ENCODE measurements at regions not wholly inside any gene's neighbourhood (a gene's known extent, or its start where the extent isn't known, plus 50 kb on each side); places are given as distances from the start of the nearest gene placed in this dataset.

GRCh38 chr4:89616382-89616781 lies 220.6 kb downstream of the SNCA start:
- Histone ChIP-seq H3K4me1 (no peaks in the 10 kb centered on the region), H3K4me3 (no peak overlapping the region), H3K27ac (no peak overlapping the region), H3K9me3 (no peaks in the 10 kb centered on the region), H3K27me3 (no peaks in the 10 kb centered on the region), H3K36me3 (no peaks in the 10 kb centered on the region)
- TF ChIP-seq POLR2AphosphoS5 (IDR thresholded peaks at IDR 0.05; ENCODE audit: insufficient read depth in 1 of 2, low read depth in 1 of 2) (no peak), CTCF (IDR thresholded peaks at IDR 0.05) (no peak), POLR2A (IDR thresholded peaks at IDR 0.05) (no peak)
- intact Hi-C loops (cut with DNase I): no loop called here
- no peak for DNase-seq (ENCODE audit: extremely low spot score in 2 of 2)

GRCh38 chr4:89615051-89615450 lies 221.9 kb downstream of the SNCA start:
- intact Hi-C loops (cut with DNase I): no loop called here
- no peaks in the 10 kb centered on the region for H3K4me1 ChIP-seq
- no peaks in the 10 kb centered on the region for H3K36me3 ChIP-seq
- no peaks in the 10 kb centered on the region for H3K9me3 ChIP-seq
- TF ChIP-seq POLR2AphosphoS5 (IDR thresholded peaks at IDR 0.05; ENCODE audit: insufficient read depth in 1 of 2, low read depth in 1 of 2): no peak
- no peak for TF ChIP-seq CTCF (IDR thresholded peaks at IDR 0.05)
- TF ChIP-seq POLR2A (IDR thresholded peaks at IDR 0.05): no peak
- H3K27ac ChIP-seq: no peak overlapping the region
- H3K27me3 ChIP-seq: no peaks in the 10 kb centered on the region
- H3K4me3 ChIP-seq: no peak overlapping the region
- DNase-seq (ENCODE audit: extremely low spot score in 2 of 2): no peak

- TF ChIP-seq POLR2AphosphoS5 (IDR thresholded peaks at IDR 0.05; ENCODE audit: insufficient read depth in 1 of 2, low read depth in 1 of 2) (no peak), CTCF (IDR thresholded peaks at IDR 0.05) (no peak), POLR2A (IDR thresholded peaks at IDR 0.05) (no peak)
- no peaks in the 10 kb centered on the region for H3K4me1 ChIP-seq
- no peak overlapping the region for H3K4me3 ChIP-seq
- DNase-seq (ENCODE audit: extremely low spot score in 2 of 2): no peak
- no peak overlapping the region for H3K27ac ChIP-seq
- H3K9me3 ChIP-seq: no peaks in the 10 kb centered on the region
- H3K36me3 ChIP-seq: no peaks in the 10 kb centered on the region
- no peaks in the 10 kb centered on the region for H3K27me3 ChIP-seq
- intact Hi-C loops (cut with DNase I): no loop called here
Observed at GRCh38 chr4:89614155-89614554, 222.8 kb downstream of the SNCA start.

- no peak for TF ChIP-seq POLR2A (IDR thresholded peaks at IDR 0.05)
- intact Hi-C loops (cut with DNase I): no loop called here
- Histone ChIP-seq H3K4me1 (no peaks in the 10 kb centered on the region), H3K9me3 (no peaks in the 10 kb centered on the region), H3K27ac (no peak overlapping the region), H3K4me3 (no peak overlapping the region), H3K27me3 (no peaks in the 10 kb centered on the region), H3K36me3 (no peaks in the 10 kb centered on the region)
- DNase-seq (ENCODE audit: extremely low spot score in 2 of 2): no peak
Observed at GRCh38 chr4:89610236-89610635, 226.7 kb downstream of the SNCA start.

GRCh38 chr4:89609756-89610155 lies 227.2 kb downstream of the SNCA start:
- Histone ChIP-seq H3K27me3 (no peaks in the 10 kb centered on the region), H3K9me3 (no peaks in the 10 kb centered on the region), H3K36me3 (no peaks in the 10 kb centered on the region), H3K27ac (no peak overlapping the region), H3K4me1 (no peaks in the 10 kb centered on the region), H3K4me3 (no peak overlapping the region)
- no peak for TF ChIP-seq POLR2AphosphoS5 (IDR thresholded peaks at IDR 0.05; ENCODE audit: insufficient read depth in 1 of 2, low read depth in 1 of 2)
- TF ChIP-seq POLR2A (IDR thresholded peaks at IDR 0.05): no peak
- no peak for TF ChIP-seq CTCF (IDR thresholded peaks at IDR 0.05)
- intact Hi-C loops (cut with DNase I): no loop called here
- no peak for DNase-seq (ENCODE audit: extremely low spot score in 2 of 2)

GRCh38 chr4:89604951-89605350 lies 232.0 kb downstream of the SNCA start:
- no peak overlapping the region for H3K27ac ChIP-seq
- DNase-seq (ENCODE audit: extremely low spot score in 2 of 2): no peak
- TF ChIP-seq POLR2AphosphoS5 (IDR thresholded peaks at IDR 0.05; ENCODE audit: insufficient read depth in 1 of 2, low read depth in 1 of 2) (no peak), POLR2A (IDR thresholded peaks at IDR 0.05) (no peak), CTCF (IDR thresholded peaks at IDR 0.05) (no peak)
- no peaks in the 10 kb centered on the region for H3K9me3 ChIP-seq
- intact Hi-C loops (cut with DNase I): no loop called here
- H3K36me3 ChIP-seq: no peaks in the 10 kb centered on the region
- H3K4me1 ChIP-seq: no peaks in the 10 kb centered on the region
- H3K27me3 ChIP-seq: no peaks in the 10 kb centered on the region
- H3K4me3 ChIP-seq: no peak overlapping the region

All from vagina (tissue), 2 donors.